Mucosa of descending colon (tissue), 3 donors: ENCODE measurements at regions not wholly inside any gene's neighbourhood (a gene's known extent, or its start where the extent isn't known, plus 50 kb on each side); places are given as distances from the start of the nearest gene placed in this dataset.

Source experiments
- ATAC-seq: fragments of 200-7000 bp; cut with Tn5 transposase; one replicate; pipeline ENCODE4 v1.9.1; 2020; ENCODE audit warnings: mild to moderate bottlenecking, moderate library complexity
- DNase-seq, 3 donors: peaks; one replicate each; pipeline ENCODE4 v3.0.0-alpha.2; 2020
- H3K36me3 ChIP-seq: fragments of 200-600 bp; one replicate; pipeline ENCODE4 v1.8.0; 2021; ENCODE audit warnings: low read depth, mild to moderate bottlenecking
- H3K4me1 ChIP-seq: fragments of 200-600 bp; one replicate; pipeline ENCODE4 v1.8.0; 2021; ENCODE audit warnings: low read depth, mild to moderate bottlenecking
- H3K4me3 ChIP-seq: fragments of 200-600 bp; one replicate; pipeline ENCODE4 v1.8.0; 2021; ENCODE audit warnings: mild to moderate bottlenecking
- H3K9me3 ChIP-seq: fragments of 200-600 bp; one replicate; pipeline ENCODE4 v1.8.0; 2021; ENCODE audit warnings: mild to moderate bottlenecking
- intact Hi-C, 2 donors: fragments of 100-400 bp; cut with DNase I in 1 of 2; cut with micrococcal nuclease in 1 of 2; formaldehyde crosslinking; loops; one replicate each; pipeline versions ENCODE4 v1.11.0 to v1.11.1; 2022; cut with DNase I, micrococcal nuclease
- TF ChIP-seq, protein P1 (sequence below): fragments of 200-600 bp; IDR thresholded peaks from one replicate; pipeline ENCODE4 v1.8.0; 2022; ENCODE audit warnings: antibody characterized with exemption, mild to moderate bottlenecking
- donor health status: DM: no; HTN: no; CAD: no; lungs with moderate emphysema.
- donor health status: DM: no; HTN: no; CAD: no.
- donor health status: DM: no; HTN: yes; CAD: no.

DNA sequence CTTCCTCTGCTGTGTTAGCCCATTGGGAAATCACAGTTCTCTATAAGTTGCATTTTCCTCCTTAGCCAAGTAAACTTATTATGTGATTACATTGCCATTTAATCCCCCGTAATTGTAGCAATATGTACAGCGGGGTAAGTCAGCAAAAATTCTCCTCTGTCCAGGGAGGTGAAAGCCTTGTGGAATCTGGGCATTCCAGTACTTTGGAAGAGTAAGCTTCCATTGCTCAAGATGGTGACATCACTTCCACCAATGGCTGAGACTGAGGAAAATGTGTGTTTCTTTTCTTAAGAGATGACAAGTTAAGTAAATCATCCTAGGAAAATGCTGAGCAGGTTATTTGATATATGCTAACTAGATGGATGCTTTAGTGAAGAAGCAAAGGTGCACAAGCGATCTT, 436.7 kb downstream of the CETN3 start:
- H3K4me3 ChIP-seq, result no peak overlapping the region
- no peaks in the 10 kb centered on the region for H3K9me3 ChIP-seq
- no peaks in the 10 kb centered on the region for H3K36me3 ChIP-seq
- no peak for ATAC-seq
- TF ChIP-seq, protein P1, sequence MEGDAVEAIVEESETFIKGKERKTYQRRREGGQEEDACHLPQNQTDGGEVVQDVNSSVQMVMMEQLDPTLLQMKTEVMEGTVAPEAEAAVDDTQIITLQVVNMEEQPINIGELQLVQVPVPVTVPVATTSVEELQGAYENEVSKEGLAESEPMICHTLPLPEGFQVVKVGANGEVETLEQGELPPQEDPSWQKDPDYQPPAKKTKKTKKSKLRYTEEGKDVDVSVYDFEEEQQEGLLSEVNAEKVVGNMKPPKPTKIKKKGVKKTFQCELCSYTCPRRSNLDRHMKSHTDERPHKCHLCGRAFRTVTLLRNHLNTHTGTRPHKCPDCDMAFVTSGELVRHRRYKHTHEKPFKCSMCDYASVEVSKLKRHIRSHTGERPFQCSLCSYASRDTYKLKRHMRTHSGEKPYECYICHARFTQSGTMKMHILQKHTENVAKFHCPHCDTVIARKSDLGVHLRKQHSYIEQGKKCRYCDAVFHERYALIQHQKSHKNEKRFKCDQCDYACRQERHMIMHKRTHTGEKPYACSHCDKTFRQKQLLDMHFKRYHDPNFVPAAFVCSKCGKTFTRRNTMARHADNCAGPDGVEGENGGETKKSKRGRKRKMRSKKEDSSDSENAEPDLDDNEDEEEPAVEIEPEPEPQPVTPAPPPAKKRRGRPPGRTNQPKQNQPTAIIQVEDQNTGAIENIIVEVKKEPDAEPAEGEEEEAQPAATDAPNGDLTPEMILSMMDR, result no peak
- no peak for DNase-seq
- no peaks in the 10 kb centered on the region for H3K4me1 ChIP-seq
- intact Hi-C loops, result no loop called here

DNA sequence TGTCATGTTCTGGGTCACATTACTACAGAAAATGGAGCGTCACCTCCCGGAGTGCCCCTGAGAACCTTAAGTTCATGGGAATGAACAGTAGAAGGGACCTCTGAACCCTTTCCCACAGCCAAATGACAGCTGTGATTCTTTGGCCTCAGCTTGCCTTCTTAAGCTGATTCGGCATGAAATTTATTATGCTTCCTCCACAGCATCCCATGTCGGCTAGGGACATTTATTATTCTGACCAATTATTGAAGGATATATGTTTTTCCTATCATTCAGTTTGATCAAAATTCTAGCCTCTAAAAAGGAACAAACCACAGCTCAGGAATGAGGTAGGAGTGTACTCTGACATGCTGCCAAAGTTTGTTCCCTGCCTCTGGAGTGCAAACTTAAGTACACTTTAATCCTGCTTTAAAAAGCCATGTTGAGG, 440.6 kb downstream of the CETN3 start:
- Histone ChIP-seq H3K4me1 (no peaks in the 10 kb centered on the region), H3K4me3 (no peak overlapping the region), H3K36me3 (no peaks in the 10 kb centered on the region), H3K9me3 (no peaks in the 10 kb centered on the region)
- no peak for ATAC-seq
- no peak for DNase-seq
- TF ChIP-seq, protein P1, result no peak
- intact Hi-C loops, result no loop called here

DNA sequence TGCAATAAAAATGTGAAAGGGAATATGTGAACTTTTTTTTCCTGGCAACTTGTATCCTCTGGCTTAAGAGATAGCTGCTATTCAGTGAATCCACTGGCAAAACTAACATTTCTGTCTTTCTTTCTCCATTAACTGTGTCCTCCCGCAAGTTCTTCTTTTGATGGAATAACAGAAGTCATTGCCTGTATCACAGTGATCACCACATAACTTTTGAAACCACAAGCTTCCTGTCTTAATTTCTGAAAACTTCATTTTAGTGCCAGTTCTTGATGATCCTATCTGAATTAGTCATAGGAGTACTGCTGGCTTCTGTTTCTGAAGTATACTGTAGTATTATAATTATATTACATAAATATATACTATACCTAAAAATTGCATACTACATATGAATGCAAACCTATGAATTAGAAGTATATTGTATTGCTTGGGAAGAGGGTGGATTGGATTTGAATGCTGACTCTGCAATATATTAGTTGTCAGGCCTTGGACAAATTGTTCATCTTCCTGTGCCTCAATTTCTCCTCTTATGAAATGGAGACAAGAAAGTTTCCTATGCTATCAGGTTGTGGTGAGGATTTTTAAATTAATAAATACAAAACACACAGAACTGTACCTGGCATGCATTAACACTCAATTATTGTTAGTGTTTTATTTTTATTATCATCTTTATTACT, 441.6 kb downstream of the CETN3 start:
- intact Hi-C loops, result no loop called here
- H3K4me1 ChIP-seq, result no peaks in the 10 kb centered on the region
- H3K4me3 ChIP-seq, result no peak overlapping the region
- DNase-seq, result no peak
- H3K9me3 ChIP-seq, result no peaks in the 10 kb centered on the region
- no peak for ATAC-seq
- H3K36me3 ChIP-seq, result no peaks in the 10 kb centered on the region
- TF ChIP-seq, protein P1, result no peak

DNA sequence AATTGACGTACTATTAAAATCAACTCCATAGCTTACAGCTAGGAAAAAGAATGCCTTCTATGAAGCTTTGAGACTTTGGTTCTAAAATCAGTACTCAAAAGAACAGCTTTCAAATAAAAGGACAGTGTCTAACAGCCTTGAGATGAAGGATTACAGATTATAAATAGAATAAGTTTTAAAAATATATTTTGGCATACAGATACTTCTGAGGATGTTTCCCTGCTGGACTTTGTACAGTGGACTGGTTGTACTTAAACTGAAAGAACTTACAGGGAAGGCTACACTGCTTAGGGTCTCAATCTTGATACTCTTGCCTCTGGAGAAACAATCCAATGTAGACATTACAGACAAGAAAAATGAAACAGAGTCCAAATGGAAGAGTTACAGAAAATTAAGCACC, 452.7 kb downstream of the CETN3 start:
- TF ChIP-seq, protein P1, result no peak
- DNase-seq (no peak), ATAC-seq (no peak)
- intact Hi-C loops, result no loop called here
- H3K4me1 ChIP-seq, result no peaks in the 10 kb centered on the region
- H3K4me3 ChIP-seq, result no peak overlapping the region
- no peaks in the 10 kb centered on the region for H3K9me3 ChIP-seq
- H3K36me3 ChIP-seq, result no peaks in the 10 kb centered on the region

DNA sequence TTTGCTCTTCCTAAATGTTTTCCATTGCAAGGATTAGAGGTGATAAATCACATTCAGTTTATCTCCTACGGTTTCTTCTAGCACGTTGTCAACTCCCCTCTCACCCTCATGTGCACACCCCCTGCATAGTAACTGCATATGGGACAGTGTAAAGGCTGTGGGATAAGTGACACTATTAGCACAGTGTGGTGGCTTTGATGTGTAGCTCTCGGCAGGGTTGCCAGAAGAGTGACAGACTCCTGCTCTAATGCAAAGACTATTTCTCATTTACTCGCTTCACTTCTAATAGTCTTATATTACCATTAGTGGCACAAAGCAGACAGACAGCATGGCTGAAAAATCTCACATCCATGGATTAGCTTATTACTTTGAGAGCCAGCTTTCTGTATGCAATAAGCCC, 454.6 kb downstream of the CETN3 start:
- Histone ChIP-seq H3K9me3 (no peaks in the 10 kb centered on the region), H3K4me3 (no peak overlapping the region), H3K4me1 (no peaks in the 10 kb centered on the region), H3K36me3 (no peaks in the 10 kb centered on the region)
- ATAC-seq (no peak), DNase-seq (no peak)
- TF ChIP-seq, protein P1, result no peak
- intact Hi-C loops, result no loop called here

DNA sequence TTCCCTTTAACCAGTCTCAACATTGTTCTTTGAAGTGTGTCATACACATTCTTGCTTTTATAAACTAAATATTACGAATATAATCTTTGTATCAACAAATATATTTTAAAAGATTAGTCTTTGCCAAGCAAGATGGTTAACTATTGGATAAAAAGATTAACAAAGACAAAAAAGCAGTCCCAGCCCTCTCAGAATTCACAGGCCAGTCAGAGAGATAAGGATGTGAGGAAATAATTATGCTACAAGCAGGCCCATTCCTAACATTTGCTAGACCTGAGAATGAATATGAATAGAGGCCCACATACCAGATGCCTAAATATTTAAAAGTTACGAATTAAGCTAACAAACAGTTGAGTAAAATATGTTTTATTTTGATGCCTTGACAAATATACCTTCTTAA, 457.7 kb downstream of the CETN3 start:
- DNase-seq, result no peak
- H3K36me3 ChIP-seq, result no peaks in the 10 kb centered on the region
- no peak for ATAC-seq
- TF ChIP-seq, protein P1, result no peak
- no peak overlapping the region for H3K4me3 ChIP-seq
- no peaks in the 10 kb centered on the region for H3K4me1 ChIP-seq
- intact Hi-C loops, result no loop called here
- no peaks in the 10 kb centered on the region for H3K9me3 ChIP-seq
